NCI-H1105 (cell line): ENCODE measurements at regions not wholly inside any gene's neighbourhood (a gene's known extent, or its start where the extent isn't known, plus 50 kb on each side); places are given as distances from the start of the nearest gene placed in this dataset.

ENCODE experiments used
- DNase-seq: peaks from one replicate; lab custom pipeline; 2025; lab: John Stamatoyannopoulos, UW

GRCh38 chr1:195075973-195076372, 1532.3 kb downstream of the KCNT2 start:
- no peak for DNase-seq

GRCh38 chr1:195071461-195071860, 1536.8 kb downstream of the KCNT2 start:
- no peak for DNase-seq

GRCh38 chr1:195065437-195065836, 1542.8 kb downstream of the KCNT2 start:
- DNase-seq, result no peak

- DNase-seq, result no peak
These were observed 1543.9 kb downstream of the KCNT2 start for GRCh38 chr1:195064358-195064757.

GRCh38 chr1:195054217-195054687, 1554.0 kb downstream of the KCNT2 start:
- no peak for DNase-seq

- DNase-seq, result no peak
These were observed 1554.8 kb downstream of the KCNT2 start for GRCh38 chr1:195053478-195053877.

GRCh38 chr1:195047772-195048171, 1560.5 kb downstream of the KCNT2 start:
- DNase-seq, result no peak

- DNase-seq, result no peak
These were observed 1563.2 kb downstream of the KCNT2 start for GRCh38 chr1:195045072-195045471.

GRCh38 chr1:195030793-195031192, 1577.4 kb downstream of the KCNT2 start:
- no peak for DNase-seq

GRCh38 chr1:195026792-195027191, 1581.4 kb downstream of the KCNT2 start:
- DNase-seq, result no peak

- DNase-seq, result no peak
These were observed 1588.9 kb downstream of the KCNT2 start for GRCh38 chr1:195019385-195019784.

- no peak for DNase-seq
These were observed 1595.2 kb downstream of the KCNT2 start for GRCh38 chr1:195012995-195013394.

GRCh38 chr1:195005338-195005737, 1602.9 kb downstream of the KCNT2 start:
- no peak for DNase-seq

GRCh38 chr1:194990483-194990882, 1617.8 kb downstream of the KCNT2 start:
- DNase-seq, result no peak

- DNase-seq, result no peak
These were observed 1632.3 kb downstream of the KCNT2 start for GRCh38 chr1:194975913-194976312.

- no peak for DNase-seq
These were observed 1639.3 kb downstream of the KCNT2 start for GRCh38 chr1:194968916-194969315.

GRCh38 chr1:194959795-194960194, 1648.4 kb downstream of the KCNT2 start:
- no peak for DNase-seq

GRCh38 chr1:194952171-194952570, 1656.1 kb downstream of the KCNT2 start:
- DNase-seq, result no peak

- no peak for DNase-seq
These were observed 1657.7 kb downstream of the KCNT2 start for GRCh38 chr1:194950584-194950983.

- no peak for DNase-seq
These were observed 1667.8 kb downstream of the KCNT2 start for GRCh38 chr1:194940336-194941030.

- no peak for DNase-seq
These were observed 1672.4 kb downstream of the KCNT2 start for GRCh38 chr1:194935864-194936263.

- DNase-seq, result no peak
These were observed 1677.1 kb downstream of the KCNT2 start for GRCh38 chr1:194931166-194931565.

GRCh38 chr1:194930132-194930531, 1678.1 kb downstream of the KCNT2 start:
- no peak for DNase-seq

GRCh38 chr1:194929357-194929756, 1678.9 kb downstream of the KCNT2 start:
- no peak for DNase-seq
